Body of pancreas (tissue), 4 donors: ENCODE measurements at regions not wholly inside any gene's neighbourhood (a gene's known extent, or its start where the extent isn't known, plus 50 kb on each side); places are given as distances from the start of the nearest gene placed in this dataset.

Source experiments
- CTCF ChIP-seq, 7 experiments: fragments of 450-650 bp in 4 of 7; fragments of 200-600 bp in 3 of 7; sonication (generic) in 3 of 7; IDR thresholded peaks; one replicate each; pipeline ENCODE4 v1.5.1; 2016 to 2019; ENCODE audit warnings: antibody characterized with exemption in 7 of 7
- POLR2A ChIP-seq, 3 donors: fragments of 450-650 bp; IDR thresholded peaks; one replicate each; pipeline ENCODE4 v1.6.1; 2016; ENCODE audit warnings: antibody characterized with exemption in 3 of 3, mild to moderate bottlenecking in 2 of 3

GRCh38 chr3:177601152-177601551 lies 403.9 kb upstream of the TBL1XR1 start:
- TF ChIP-seq CTCF (IDR thresholded peaks at IDR 0.05): no peak
- TF ChIP-seq POLR2A (IDR thresholded peaks at IDR 0.05): no peak
